ENCODE measurements at regions not wholly inside any gene's neighbourhood (a gene's known extent, or its start where the extent isn't known, plus 50 kb on each side); places are given as distances from the start of the nearest gene placed in this dataset.

GRCh38 chr10:81027706-81028105 lies 490.0 kb downstream of the SH2D4B start:
- no peaks in the 10 kb centered on the region for H3K79me2 ChIP-seq (ENCODE audit: control insufficient read depth, low read length)
- H3K27ac ChIP-seq (ENCODE audit: low read depth, low read length): no peak overlapping the region
- H4K20me1 ChIP-seq (ENCODE audit: control insufficient read depth, insufficient read depth, low read depth, low read length): no peaks in the 10 kb centered on the region
- no peaks in the 10 kb centered on the region for H3K9me2 ChIP-seq (replicated peaks; ENCODE audit: control insufficient read depth, low read length)
- TF ChIP-seq CTCF (IDR thresholded peaks at IDR 0.05; ENCODE audit: low read depth, low read length, poor library complexity, severe bottlenecking): no peak
- TF ChIP-seq EZH2phosphoT487 (IDR thresholded peaks at IDR 0.05; ENCODE audit: borderline replicate concordance, low read length): no peak
- H3F3A ChIP-seq (ENCODE audit: control insufficient read depth, insufficient read depth): no peaks in the 10 kb centered on the region
- no peaks in the 10 kb centered on the region for H3K4me1 ChIP-seq (ENCODE audit: control insufficient read depth, low read length)
- no peaks in the 10 kb centered on the region for H3K9me3 ChIP-seq (ENCODE audit: control insufficient read depth, insufficient read depth, low read length)
- no peak overlapping the region for H3K4me2 ChIP-seq (ENCODE audit: low read length)
- H3K27me3 ChIP-seq (ENCODE audit: control insufficient read depth, low read length): no peaks in the 10 kb centered on the region
- no peaks in the 10 kb centered on the region for H3K36me3 ChIP-seq (ENCODE audit: control insufficient read depth, low read length)
- no peak overlapping the region for H3K4me3 ChIP-seq (ENCODE audit: low read length)

- Histone ChIP-seq H3K4me1 (ENCODE audit: control insufficient read depth, low read length) (no peaks in the 10 kb centered on the region), H3K36me3 (ENCODE audit: control insufficient read depth, low read length) (no peaks in the 10 kb centered on the region), H3K9me3 (ENCODE audit: control insufficient read depth, insufficient read depth, low read length) (no peaks in the 10 kb centered on the region), H3K27ac (ENCODE audit: low read depth, low read length) (no peak overlapping the region), H3K9me2 (replicated peaks; ENCODE audit: control insufficient read depth, low read length) (no peaks in the 10 kb centered on the region), H4K20me1 (ENCODE audit: control insufficient read depth, insufficient read depth, low read depth, low read length) (no peaks in the 10 kb centered on the region), H3K4me2 (ENCODE audit: low read length) (no peak overlapping the region), H3K4me3 (ENCODE audit: low read length) (no peak overlapping the region), H3K27me3 (ENCODE audit: control insufficient read depth, low read length) (no peaks in the 10 kb centered on the region), H3F3A (ENCODE audit: control insufficient read depth, insufficient read depth) (no peaks in the 10 kb centered on the region), H3K79me2 (ENCODE audit: control insufficient read depth, low read length) (no peaks in the 10 kb centered on the region)
- TF ChIP-seq EZH2phosphoT487 (IDR thresholded peaks at IDR 0.05; ENCODE audit: borderline replicate concordance, low read length): no peak
- TF ChIP-seq CTCF (IDR thresholded peaks at IDR 0.05; ENCODE audit: low read depth, low read length, poor library complexity, severe bottlenecking): no peak
These were observed 494.1 kb downstream of the SH2D4B start for GRCh38 chr10:81031774-81032173.

- Histone ChIP-seq H3K4me2 (ENCODE audit: low read length) (no peak overlapping the region), H3F3A (ENCODE audit: control insufficient read depth, insufficient read depth) (no peaks in the 10 kb centered on the region), H3K9me2 (replicated peaks; ENCODE audit: control insufficient read depth, low read length) (no peaks in the 10 kb centered on the region), H3K9me3 (ENCODE audit: control insufficient read depth, insufficient read depth, low read length) (no peaks in the 10 kb centered on the region; the same call in 1 of the 2 replicates), H3K27me3 (ENCODE audit: control insufficient read depth, low read length) (no peaks in the 10 kb centered on the region), H3K36me3 (ENCODE audit: control insufficient read depth, low read length) (no peaks in the 10 kb centered on the region), H3K27ac (ENCODE audit: low read depth, low read length) (no peak overlapping the region), H3K4me3 (ENCODE audit: low read length) (no peak overlapping the region), H3K4me1 (ENCODE audit: control insufficient read depth, low read length) (no peaks in the 10 kb centered on the region), H3K79me2 (ENCODE audit: control insufficient read depth, low read length) (no peaks in the 10 kb centered on the region), H4K20me1 (ENCODE audit: control insufficient read depth, insufficient read depth, low read depth, low read length) (no peaks in the 10 kb centered on the region)
- no peak for TF ChIP-seq EZH2phosphoT487 (IDR thresholded peaks at IDR 0.05; ENCODE audit: borderline replicate concordance, low read length)
- TF ChIP-seq CTCF (IDR thresholded peaks at IDR 0.05; ENCODE audit: low read depth, low read length, poor library complexity, severe bottlenecking): no peak
These were observed 496.7 kb downstream of the SH2D4B start for GRCh38 chr10:81034383-81034782.

GRCh38 chr10:81036257-81036656 lies 498.6 kb downstream of the SH2D4B start:
- no peaks in the 10 kb centered on the region for H4K20me1 ChIP-seq (ENCODE audit: control insufficient read depth, insufficient read depth, low read depth, low read length)
- H3F3A ChIP-seq (ENCODE audit: control insufficient read depth, insufficient read depth): no peaks in the 10 kb centered on the region
- TF ChIP-seq CTCF (IDR thresholded peaks at IDR 0.05; ENCODE audit: low read depth, low read length, poor library complexity, severe bottlenecking) (no peak), EZH2phosphoT487 (IDR thresholded peaks at IDR 0.05; ENCODE audit: borderline replicate concordance, low read length) (no peak)
- no peak overlapping the region for H3K4me2 ChIP-seq (ENCODE audit: low read length)
- no peaks in the 10 kb centered on the region for H3K36me3 ChIP-seq (ENCODE audit: control insufficient read depth, low read length)
- no peaks in the 10 kb centered on the region for H3K79me2 ChIP-seq (ENCODE audit: control insufficient read depth, low read length)
- no peaks in the 10 kb centered on the region for H3K27me3 ChIP-seq (ENCODE audit: control insufficient read depth, low read length)
- no peak overlapping the region for H3K27ac ChIP-seq (ENCODE audit: low read depth, low read length)
- no peaks in the 10 kb centered on the region; the same call in 1 of the 2 replicates for H3K9me3 ChIP-seq (ENCODE audit: control insufficient read depth, insufficient read depth, low read length)
- no peaks in the 10 kb centered on the region for H3K9me2 ChIP-seq (replicated peaks; ENCODE audit: control insufficient read depth, low read length)
- no peak overlapping the region for H3K4me3 ChIP-seq (ENCODE audit: low read length)
- H3K4me1 ChIP-seq (ENCODE audit: control insufficient read depth, low read length): no peaks in the 10 kb centered on the region

Measured in DOHH2 (cell line).